Tibial artery (tissue), 4 donors: ENCODE measurements at regions not wholly inside any gene's neighbourhood (a gene's known extent, or its start where the extent isn't known, plus 50 kb on each side); places are given as distances from the start of the nearest gene placed in this dataset.

Experiments used
- DNase-seq, 2 donors: peaks; one replicate each; pipeline ENCODE4 v3.0.0-alpha.2; 2019
- H3K27ac ChIP-seq, 2 donors: fragments of 200-600 bp; sonication (generic) in 1 of 2; 1 replicate in 1 of 2; 2 replicates in 1 of 2; pipeline ENCODE4 v1.5.1; 2018 to 2019; ENCODE audit warnings: mild to moderate bottlenecking in 1 of 2
- H3K27me3 ChIP-seq, 2 donors: fragments of 200-600 bp; sonication (generic) in 1 of 2; one replicate each; pipeline versions ENCODE4 v1.5.1 to v1.6.0; 2016 to 2019
- H3K36me3 ChIP-seq, 3 donors: fragments of 200-600 bp; sonication (generic) in 2 of 3; one replicate each; pipeline ENCODE4 v1.5.1; 2016 to 2019; ENCODE audit warnings: mild to moderate bottlenecking in 2 of 3
- H3K4me1 ChIP-seq, 4 donors: fragments of 200-600 bp; sonication (generic) in 2 of 4; 1 replicate in 3 of 4; 2 replicates in 1 of 4; pipeline ENCODE4 v1.5.1; 2016 to 2019
- H3K4me3 ChIP-seq, 2 donors: fragments of 200-600 bp; sonication (generic) in 1 of 2; 1 replicate in 1 of 2; 2 replicates in 1 of 2; pipeline ENCODE4 v1.5.1; 2018 to 2019; ENCODE audit warnings: mild to moderate bottlenecking in 2 of 2
- H3K9me3 ChIP-seq, 3 donors: fragments of 200-600 bp; sonication (generic) in 1 of 3; one replicate each; pipeline ENCODE4 v1.5.1; 2016 to 2019
- CTCF ChIP-seq, 2 experiments: fragments of 200-600 bp in 1 of 2; fragments of 450-650 bp in 1 of 2; IDR thresholded peaks; one replicate each; pipeline ENCODE4 v1.5.1; 2017 to 2019; ENCODE audit warnings: antibody characterized with exemption in 2 of 2, mild to moderate bottlenecking in 1 of 2, moderate library complexity in 1 of 2
- intact Hi-C: fragments of 100-400 bp; cut with DNase I; formaldehyde crosslinking; loops from one replicate; pipeline ENCODE4 v1.15.0; 2023; ENCODE audit warnings: low total_unique reads

GRCh38 chr18:10381516-10381915 lies 72.9 kb upstream of the APCDD1 start:
- H3K27ac ChIP-seq = no peak overlapping the region
- H3K27me3 ChIP-seq = no peaks in the 10 kb centered on the region
- H3K4me1 ChIP-seq = peaks cover 0 to 4% (median 0%) of the 10 kb centered on the region in 4 donors
- H3K36me3 ChIP-seq = no peaks in the 10 kb centered on the region
- no peak for TF ChIP-seq CTCF (IDR thresholded peaks at IDR 0.05)
- intact Hi-C loops = no loop called here
- no peaks in the 10 kb centered on the region for H3K9me3 ChIP-seq
- DNase-seq = no peak
- H3K4me3 ChIP-seq = no peak overlapping the region

GRCh38 chr18:10381951-10382350 lies 72.5 kb upstream of the APCDD1 start:
- Histone ChIP-seq H3K4me3 (no peak overlapping the region), H3K4me1 (peaks cover 0 to 2% (median 0%) of the 10 kb centered on the region in 4 donors), H3K27ac (no peak overlapping the region), H3K27me3 (no peaks in the 10 kb centered on the region), H3K36me3 (no peaks in the 10 kb centered on the region), H3K9me3 (no peaks in the 10 kb centered on the region)
- TF ChIP-seq CTCF (IDR thresholded peaks at IDR 0.05) = no peak
- intact Hi-C loops = no loop called here
- DNase-seq = no peak

GRCh38 chr18:10386049-10386448 lies 68.4 kb upstream of the APCDD1 start:
- Histone ChIP-seq H3K36me3 (no peaks in the 10 kb centered on the region), H3K27me3 (no peaks in the 10 kb centered on the region), H3K27ac (no peak overlapping the region), H3K9me3 (no peaks in the 10 kb centered on the region), H3K4me1 (no peaks in the 10 kb centered on the region), H3K4me3 (no peak overlapping the region)
- intact Hi-C loops = no loop called here
- no peak for TF ChIP-seq CTCF (IDR thresholded peaks at IDR 0.05)
- DNase-seq = no peak

DNA sequence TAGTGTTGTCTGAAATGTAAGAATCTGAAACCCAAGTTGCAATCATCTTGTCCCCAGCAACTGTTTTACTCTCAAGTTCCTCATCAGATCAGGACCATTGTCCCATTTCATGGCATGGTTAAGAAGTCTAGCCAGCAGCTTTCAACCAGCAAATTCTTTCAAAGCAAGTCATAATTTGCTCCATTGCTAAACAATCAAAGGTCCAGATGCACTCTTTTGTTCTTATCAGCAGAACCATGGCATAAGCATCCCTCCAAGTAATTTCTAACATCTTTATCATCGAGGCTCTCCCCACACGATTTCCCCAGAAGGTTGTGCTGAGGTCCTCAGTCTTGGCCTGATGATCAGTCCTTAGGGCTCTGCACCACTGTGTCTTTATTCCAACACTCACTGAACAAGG lies 67.5 kb upstream of the APCDD1 start:
- no peak overlapping the region for H3K4me3 ChIP-seq
- no peak for TF ChIP-seq CTCF (IDR thresholded peaks at IDR 0.05)
- H3K4me1 ChIP-seq = no peaks in the 10 kb centered on the region
- no peaks in the 10 kb centered on the region for H3K36me3 ChIP-seq
- H3K27ac ChIP-seq = no peak overlapping the region
- H3K27me3 ChIP-seq = no peaks in the 10 kb centered on the region
- DNase-seq = no peak
- intact Hi-C loops = no loop called here
- no peaks in the 10 kb centered on the region for H3K9me3 ChIP-seq

DNA sequence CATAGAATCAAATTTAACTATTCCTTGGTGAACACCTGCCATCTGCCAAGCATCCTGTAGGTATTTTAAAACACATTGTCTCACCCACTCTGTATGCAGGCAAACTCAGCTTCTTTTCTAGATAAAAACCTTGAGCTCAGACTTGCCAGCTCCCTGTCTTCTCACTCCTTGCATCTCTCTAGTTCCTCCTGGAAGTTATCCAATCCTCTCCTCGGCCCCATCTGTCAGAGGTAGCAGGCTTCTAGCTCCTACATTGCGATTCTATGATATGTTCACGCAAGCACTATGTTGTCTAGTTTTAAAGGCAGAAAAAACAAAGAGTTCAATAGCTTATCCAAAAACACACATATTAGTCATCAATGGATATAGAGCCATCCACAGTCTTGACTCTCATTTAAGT lies 67.0 kb upstream of the APCDD1 start:
- Histone ChIP-seq H3K4me3 (no peak overlapping the region), H3K27me3 (no peaks in the 10 kb centered on the region), H3K9me3 (no peaks in the 10 kb centered on the region), H3K36me3 (no peaks in the 10 kb centered on the region), H3K27ac (no peak overlapping the region), H3K4me1 (no peaks in the 10 kb centered on the region)
- no peak for TF ChIP-seq CTCF (IDR thresholded peaks at IDR 0.05)
- no peak for DNase-seq
- intact Hi-C loops = no loop called here

DNA sequence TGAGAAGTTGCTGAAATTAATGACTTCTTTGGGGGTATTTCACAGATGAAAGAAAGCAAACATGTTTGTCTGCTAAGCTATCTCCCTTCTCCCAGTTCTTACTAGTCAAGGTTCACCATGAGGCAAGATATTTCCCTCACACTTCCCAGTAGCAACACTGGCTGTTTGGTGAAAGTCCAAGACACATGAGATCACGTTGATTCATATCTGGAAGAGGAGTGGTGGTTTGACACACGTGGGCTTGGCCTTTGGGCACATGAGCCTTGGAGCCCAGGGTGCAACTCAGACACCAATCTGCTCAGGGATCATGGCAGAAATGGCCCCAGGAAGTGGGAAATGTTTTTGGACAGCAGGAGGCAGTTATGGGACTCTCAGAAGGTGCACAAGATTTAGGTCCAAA lies 66.1 kb upstream of the APCDD1 start:
- H3K4me1 ChIP-seq = no peaks in the 10 kb centered on the region
- intact Hi-C loops = no loop called here
- TF ChIP-seq CTCF (IDR thresholded peaks at IDR 0.05) = no peak
- H3K36me3 ChIP-seq = no peaks in the 10 kb centered on the region
- no peaks in the 10 kb centered on the region for H3K27me3 ChIP-seq
- no peak overlapping the region for H3K4me3 ChIP-seq
- DNase-seq = no peak
- H3K27ac ChIP-seq = no peak overlapping the region
- H3K9me3 ChIP-seq = no peaks in the 10 kb centered on the region
